ENCODE measurements at regions not wholly inside any gene's neighbourhood (a gene's known extent, or its start where the extent isn't known, plus 50 kb on each side); places are given as distances from the start of the nearest gene placed in this dataset.

DNA sequence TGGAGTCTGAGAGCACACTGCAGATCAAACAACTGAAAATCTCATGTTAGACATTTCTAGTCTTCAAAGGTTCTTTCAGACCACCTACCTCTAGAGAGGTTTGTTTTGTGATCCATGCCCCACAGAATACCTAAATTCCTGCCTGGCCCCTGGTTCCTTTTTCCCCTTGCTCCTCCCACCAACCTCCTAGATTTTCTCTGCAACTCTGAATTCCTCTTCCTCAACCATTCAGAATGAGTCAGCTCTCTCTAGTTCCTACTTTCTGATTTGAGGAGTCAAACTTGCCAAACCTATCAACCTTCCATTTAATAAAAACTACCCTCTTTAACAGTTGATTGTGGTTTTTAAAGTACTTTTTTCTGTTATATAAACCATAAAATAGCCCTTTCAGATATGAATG, 83.2 kb upstream of the ZNF462 start:
- TF ChIP-seq, protein P1, sequence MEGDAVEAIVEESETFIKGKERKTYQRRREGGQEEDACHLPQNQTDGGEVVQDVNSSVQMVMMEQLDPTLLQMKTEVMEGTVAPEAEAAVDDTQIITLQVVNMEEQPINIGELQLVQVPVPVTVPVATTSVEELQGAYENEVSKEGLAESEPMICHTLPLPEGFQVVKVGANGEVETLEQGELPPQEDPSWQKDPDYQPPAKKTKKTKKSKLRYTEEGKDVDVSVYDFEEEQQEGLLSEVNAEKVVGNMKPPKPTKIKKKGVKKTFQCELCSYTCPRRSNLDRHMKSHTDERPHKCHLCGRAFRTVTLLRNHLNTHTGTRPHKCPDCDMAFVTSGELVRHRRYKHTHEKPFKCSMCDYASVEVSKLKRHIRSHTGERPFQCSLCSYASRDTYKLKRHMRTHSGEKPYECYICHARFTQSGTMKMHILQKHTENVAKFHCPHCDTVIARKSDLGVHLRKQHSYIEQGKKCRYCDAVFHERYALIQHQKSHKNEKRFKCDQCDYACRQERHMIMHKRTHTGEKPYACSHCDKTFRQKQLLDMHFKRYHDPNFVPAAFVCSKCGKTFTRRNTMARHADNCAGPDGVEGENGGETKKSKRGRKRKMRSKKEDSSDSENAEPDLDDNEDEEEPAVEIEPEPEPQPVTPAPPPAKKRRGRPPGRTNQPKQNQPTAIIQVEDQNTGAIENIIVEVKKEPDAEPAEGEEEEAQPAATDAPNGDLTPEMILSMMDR (IDR thresholded peaks at IDR 0.05), result no peak
- no peak for TF ChIP-seq POLR2A (IDR thresholded peaks at IDR 0.05)

All from uterus (tissue), 2 donors.